Prostate gland (tissue), 2 donors: ENCODE measurements at regions not wholly inside any gene's neighbourhood (a gene's known extent, or its start where the extent isn't known, plus 50 kb on each side); places are given as distances from the start of the nearest gene placed in this dataset.

ENCODE experiments used
- CTCF ChIP-seq, 4 experiments: fragments of 200-600 bp in 2 of 4; fragments of 450-650 bp in 2 of 4; sonication (generic) in 2 of 4; IDR thresholded peaks; 1 replicate in 3 of 4; 2 replicates in 1 of 4; pipeline ENCODE4 v1.5.1; 2016 to 2019; ENCODE audit warnings: antibody characterized with exemption in 4 of 4, mild to moderate bottlenecking in 2 of 4, moderate library complexity in 2 of 4
- POLR2A ChIP-seq: fragments of 450-650 bp; IDR thresholded peaks from one replicate; pipeline ENCODE4 v1.6.1; 2016; ENCODE audit warnings: antibody characterized with exemption, mild to moderate bottlenecking

GRCh38 chr11:32173977-32174376 lies 83.1 kb downstream of the RCN1 start:
- TF ChIP-seq POLR2A, result no peak
- no peak for TF ChIP-seq CTCF (IDR thresholded peaks at IDR 0.05)
